Type B pancreatic cell (in vitro differentiated cells): ENCODE measurements at regions not wholly inside any gene's neighbourhood (a gene's known extent, or its start where the extent isn't known, plus 50 kb on each side); places are given as distances from the start of the nearest gene placed in this dataset.

Experiments used
- DNase-seq: peaks from one replicate; pipeline ENCODE4 v3.0.0; 2021; ENCODE audit warnings: mixed read lengths; ENCODE audit not compliant: unreplicated experiment; ENCODE audit errors: extremely low spot score
- H3K27ac Mint-ChIP-seq: 2 replicates; pipeline ENCODE4 v1.8.0; 2021; ENCODE audit warnings: mild to moderate bottlenecking, mixed read lengths
- H3K27me3 Mint-ChIP-seq: 2 replicates; pipeline ENCODE4 v1.8.0; 2021; ENCODE audit warnings: mixed read lengths
- H3K36me3 Mint-ChIP-seq: 2 replicates; pipeline ENCODE4 v1.8.0; 2021; ENCODE audit warnings: mixed read lengths
- H3K4me1 Mint-ChIP-seq: one replicate; pipeline ENCODE4 v1.8.0; 2021; ENCODE audit warnings: mixed read lengths; ENCODE audit not compliant: unreplicated experiment
- H3K4me3 Mint-ChIP-seq: 2 replicates; pipeline ENCODE4 v1.8.0; 2021; ENCODE audit warnings: mild to moderate bottlenecking, mixed read lengths
- H3K9me3 Mint-ChIP-seq: 2 replicates; pipeline ENCODE4 v1.8.0; 2021; ENCODE audit warnings: mixed read lengths
- CTCF ChIP-seq: fragments of 200-600 bp; sonication (generic); conservative IDR thresholded peaks from 2 replicates; pipeline ENCODE4 v1.5.0; 2021; ENCODE audit warnings: antibody characterized with exemption, mild to moderate bottlenecking

- no peak for TF ChIP-seq CTCF
- H3K36me3 Mint-ChIP-seq: no peaks in the 10 kb centered on the region
- H3K27ac Mint-ChIP-seq: no peak overlapping the region
- no peaks in the 10 kb centered on the region for H3K9me3 Mint-ChIP-seq
- H3K27me3 Mint-ChIP-seq: no peaks in the 10 kb centered on the region
- no peak for DNase-seq
- H3K4me3 Mint-ChIP-seq: no peak overlapping the region
- no peaks in the 10 kb centered on the region for H3K4me1 Mint-ChIP-seq
These were observed 69.2 kb upstream of the DYNAP start for GRCh38 chr18:54521846-54522245.

- Mint-ChIP-seq H3K4me3 (no peak overlapping the region), H3K36me3 (no peaks in the 10 kb centered on the region)
These were observed 62.1 kb upstream of the DYNAP start for GRCh38 chr18:54528942-54529376.

DNA sequence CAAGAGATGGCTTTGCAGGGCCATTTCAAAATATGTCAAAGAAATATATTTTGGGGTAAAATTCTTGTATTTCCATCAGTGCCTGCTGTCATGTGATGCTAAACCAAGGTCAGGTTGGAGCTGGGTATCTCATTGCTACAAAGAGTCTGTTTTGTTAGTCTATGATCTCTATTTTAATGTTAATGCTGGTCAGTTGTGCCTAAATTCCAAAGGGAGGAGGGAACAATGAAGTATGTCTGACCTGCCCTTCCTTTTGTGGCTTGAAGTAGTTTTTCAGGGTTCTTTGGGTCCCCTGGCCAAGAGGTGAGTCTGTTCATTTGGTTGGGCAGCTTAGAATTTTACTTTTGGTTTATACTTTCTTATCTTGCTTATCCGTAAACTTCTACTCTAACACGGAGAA is 61.6 kb upstream of the DYNAP start:
- no peaks in the 10 kb centered on the region for H3K36me3 Mint-ChIP-seq
- H3K4me1 Mint-ChIP-seq: no peaks in the 10 kb centered on the region
- H3K4me3 Mint-ChIP-seq: no peak overlapping the region
- H3K27me3 Mint-ChIP-seq: no peaks in the 10 kb centered on the region
- DNase-seq: no peak
- no peak for TF ChIP-seq CTCF
- peaks cover 4% of the 10 kb centered on the region for H3K9me3 Mint-ChIP-seq
- H3K27ac Mint-ChIP-seq: no peak overlapping the region

More at GRCh38 chr18:54528942-54529376, 62.1 kb upstream of the DYNAP start:
- DNase-seq: no peak
- no peaks in the 10 kb centered on the region for H3K4me1 Mint-ChIP-seq
- H3K27ac Mint-ChIP-seq: no peak overlapping the region
- peaks cover 4% of the 10 kb centered on the region for H3K9me3 Mint-ChIP-seq
- no peak for TF ChIP-seq CTCF
- H3K27me3 Mint-ChIP-seq: no peaks in the 10 kb centered on the region

- Mint-ChIP-seq H3K27ac (no peak overlapping the region), H3K4me3 (no peak overlapping the region), H3K9me3 (peaks cover 4% of the 10 kb centered on the region), H3K36me3 (no peaks in the 10 kb centered on the region), H3K4me1 (no peaks in the 10 kb centered on the region), H3K27me3 (no peaks in the 10 kb centered on the region)
- no peak for TF ChIP-seq CTCF
- DNase-seq: no peak
These were observed 60.8 kb upstream of the DYNAP start for GRCh38 chr18:54530285-54530684.

GRCh38 chr18:54531402-54532065 is 59.5 kb upstream of the DYNAP start:
- peaks cover 4% of the 10 kb centered on the region for H3K9me3 Mint-ChIP-seq
- no peaks in the 10 kb centered on the region for H3K27me3 Mint-ChIP-seq
- no peak overlapping the region for H3K4me3 Mint-ChIP-seq
- no peak for DNase-seq
- no peak for TF ChIP-seq CTCF
- H3K36me3 Mint-ChIP-seq: no peaks in the 10 kb centered on the region
- H3K4me1 Mint-ChIP-seq: no peaks in the 10 kb centered on the region
- no peak overlapping the region for H3K27ac Mint-ChIP-seq
